NCI-H1048 (cell line): ENCODE measurements at regions not wholly inside any gene's neighbourhood (a gene's known extent, or its start where the extent isn't known, plus 50 kb on each side); places are given as distances from the start of the nearest gene placed in this dataset.
"Not testable (repeated sequence)": the region's sequence is repeated elsewhere in the genome, so short reads cannot be mapped to it uniquely, and the experiment has no call there.

Source experiments
- DNase-seq: peaks from one replicate; lab custom pipeline; 2025; lab: John Stamatoyannopoulos, UW

DNA sequence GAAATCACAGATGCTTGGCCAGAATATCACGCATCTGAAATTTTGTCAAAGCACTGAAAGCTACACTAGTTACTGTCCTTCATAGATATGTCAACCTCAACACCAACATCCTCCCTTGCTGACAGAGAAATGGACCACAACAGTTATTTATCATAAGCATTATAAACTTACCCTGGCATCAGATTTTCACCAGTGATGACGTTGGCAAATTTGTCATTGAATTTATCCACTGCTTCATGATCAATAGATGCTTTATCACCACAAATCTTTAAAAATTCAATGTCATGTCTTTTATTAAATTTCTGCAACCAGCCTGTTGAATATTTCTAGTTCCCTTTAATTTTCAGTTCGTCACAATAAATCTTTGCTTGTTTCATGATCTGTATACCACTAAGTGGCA is 205.7 kb downstream of the GJA1 start:
- DNase-seq: no peak

DNA sequence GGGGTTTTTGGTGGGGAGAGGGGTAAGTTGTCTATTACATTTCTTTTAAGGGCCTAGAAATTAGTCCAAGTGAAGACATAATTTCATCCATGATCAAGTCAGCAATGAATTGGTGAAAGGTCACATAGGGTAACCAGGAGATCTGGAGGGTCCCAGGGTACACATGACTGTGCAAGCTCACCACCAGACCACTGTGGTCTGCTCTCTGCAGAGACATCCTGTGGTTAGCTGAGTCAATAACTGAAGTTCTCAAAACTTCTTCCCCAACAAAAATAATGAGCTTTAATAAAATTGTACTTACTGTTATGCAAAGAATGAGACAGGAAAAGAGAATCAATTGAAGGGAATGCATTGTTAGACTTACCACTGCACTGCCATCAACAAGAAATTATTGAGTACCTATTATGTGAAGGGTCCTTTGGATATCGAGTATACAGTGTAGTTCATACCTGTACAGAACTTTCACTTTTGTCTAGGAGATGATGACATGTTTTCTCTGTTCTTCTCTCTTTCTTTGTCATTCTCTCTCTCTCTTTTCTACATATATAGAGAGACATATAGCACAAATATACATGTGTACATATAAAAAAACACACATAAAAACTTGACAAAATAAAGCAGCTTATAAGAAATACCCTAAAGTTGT is 209.8 kb downstream of the GJA1 start:
- DNase-seq: no peak

DNA sequence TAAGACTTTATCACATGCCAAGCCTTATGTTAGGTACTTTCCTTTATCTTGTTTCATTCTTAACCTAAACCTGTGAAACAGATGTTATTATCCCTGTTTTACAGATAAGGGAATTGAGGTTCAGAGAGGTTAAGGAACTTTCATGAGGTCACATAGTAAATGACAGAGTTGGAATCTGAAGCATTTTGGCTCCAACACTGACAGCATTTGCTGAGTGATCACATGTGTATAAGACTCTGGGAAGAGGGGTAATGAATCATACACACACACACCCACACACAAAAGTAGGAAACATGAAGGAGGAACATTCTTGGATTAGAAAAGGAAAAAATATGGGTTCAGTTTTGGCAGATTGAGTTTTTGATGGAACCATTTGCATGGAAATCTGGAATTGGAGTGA is 212.5 kb downstream of the GJA1 start:
- no peak for DNase-seq

DNA sequence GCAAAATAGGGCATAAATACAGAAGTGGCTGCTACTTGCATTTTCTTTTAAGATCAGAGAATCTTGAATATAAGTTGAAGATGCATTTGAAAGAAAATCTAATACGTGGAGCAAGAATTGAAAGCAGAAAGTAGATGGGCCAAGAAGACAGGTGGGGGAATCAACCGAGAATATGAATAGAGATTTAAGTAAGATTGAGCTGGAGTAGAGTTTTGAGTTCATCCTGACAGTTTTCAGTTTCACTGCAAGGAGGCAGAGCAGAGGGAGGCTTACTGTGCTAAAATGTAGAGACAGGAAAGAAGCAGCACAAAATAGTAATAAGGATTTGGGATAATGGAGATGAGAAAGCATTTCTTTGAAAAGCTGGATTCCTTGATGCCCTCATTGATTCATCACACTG is 214.5 kb downstream of the GJA1 start:
- DNase-seq: no peak

DNA sequence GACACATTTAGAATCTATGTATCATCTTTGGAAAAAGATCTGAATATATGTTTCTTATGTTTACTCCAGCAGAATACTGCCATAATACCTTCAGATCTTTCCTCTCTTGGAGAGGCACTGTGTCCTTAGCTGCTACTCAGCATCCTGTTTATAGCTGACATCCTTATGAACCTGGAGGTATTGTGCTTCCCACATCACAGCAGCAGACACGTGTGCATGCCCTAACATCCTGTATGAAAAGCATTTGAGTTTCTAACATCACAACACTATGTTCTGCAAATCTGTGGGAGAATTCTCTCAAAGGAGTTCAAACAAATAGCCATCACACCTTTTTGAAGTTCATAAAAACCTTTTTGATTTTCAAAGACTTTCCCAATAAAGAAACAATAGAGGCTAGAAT is 216.0 kb downstream of the GJA1 start:
- no peak for DNase-seq

DNA sequence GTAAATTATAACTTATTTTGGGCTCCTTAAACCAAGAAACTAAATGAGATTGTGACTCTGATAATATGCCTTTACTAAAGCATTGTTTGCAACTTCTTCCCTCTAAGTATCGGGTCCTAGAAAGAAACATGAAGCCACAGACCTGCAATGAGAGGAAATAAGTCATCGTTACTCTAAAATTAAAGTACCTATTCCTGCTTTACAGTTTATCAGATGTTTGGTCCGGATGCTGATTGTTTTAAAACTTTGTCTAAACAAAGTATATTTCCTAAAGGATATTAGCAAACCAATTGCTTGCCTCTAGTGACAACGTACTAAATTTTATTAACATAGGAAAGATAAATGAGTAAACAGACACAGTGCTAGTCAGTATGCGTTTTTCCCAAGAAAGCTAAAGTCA is 216.8 kb downstream of the GJA1 start:
- no peak for DNase-seq

DNA sequence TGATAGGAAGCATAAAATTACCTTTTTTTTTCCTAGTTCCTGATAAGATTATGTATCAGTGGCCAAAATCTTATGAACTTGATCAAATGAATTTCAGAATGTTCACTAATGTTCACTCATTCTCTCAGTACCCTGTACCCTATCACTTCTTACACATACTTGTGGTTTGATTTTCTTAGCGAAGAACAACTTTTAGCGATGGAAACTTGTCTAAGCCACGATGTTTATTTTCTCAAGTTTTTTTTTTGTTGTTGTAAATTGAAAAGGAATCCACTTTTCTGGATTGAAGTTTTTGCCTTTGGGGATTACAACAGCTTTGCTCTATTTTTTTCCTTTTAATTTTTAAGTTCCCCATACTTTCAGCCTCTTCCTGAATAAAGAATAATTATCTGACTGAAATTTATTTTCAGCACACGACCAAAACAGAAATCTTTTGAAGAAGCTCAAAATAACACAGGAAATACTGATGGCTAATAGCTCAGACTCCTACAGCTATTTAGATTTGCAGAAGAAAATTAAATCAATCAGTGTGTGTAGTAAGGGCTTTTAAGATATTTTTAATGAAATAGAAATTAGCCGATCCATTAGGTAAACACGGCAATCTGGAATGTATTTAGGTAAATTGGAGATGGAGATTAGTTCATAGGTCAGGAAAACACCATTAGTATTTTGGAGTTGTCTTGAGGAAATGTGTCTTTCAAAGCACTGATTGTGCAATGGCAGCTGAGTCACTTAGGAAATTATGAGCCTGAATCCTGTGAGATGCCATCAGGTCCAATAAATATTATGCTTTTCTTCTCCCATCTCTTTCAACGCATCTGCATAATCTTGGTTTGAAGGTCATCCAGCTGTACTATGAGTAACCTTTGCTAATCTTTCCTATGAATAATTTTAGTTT is 217.5 kb downstream of the GJA1 start:
- DNase-seq: no peak

DNA sequence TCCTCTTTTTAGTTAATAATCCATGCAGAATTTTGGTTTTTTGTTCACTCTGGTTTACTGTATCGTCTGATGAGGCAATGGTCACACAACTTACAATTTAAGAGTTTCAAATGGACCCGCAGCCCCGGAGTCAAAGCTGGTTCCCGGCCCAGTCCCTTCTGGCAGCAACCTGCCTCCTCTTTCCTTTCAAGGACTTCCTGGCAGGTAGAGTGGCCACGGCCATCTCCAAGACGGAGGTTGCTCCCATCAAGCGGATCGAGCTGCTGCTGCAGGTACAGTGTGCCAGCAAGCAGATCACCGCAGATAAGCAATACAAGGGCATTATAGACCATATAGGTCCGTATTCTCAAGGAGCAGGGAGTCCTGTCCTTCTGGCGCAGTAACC is 218.2 kb downstream of the GJA1 start:
- DNase-seq: no peak

DNA sequence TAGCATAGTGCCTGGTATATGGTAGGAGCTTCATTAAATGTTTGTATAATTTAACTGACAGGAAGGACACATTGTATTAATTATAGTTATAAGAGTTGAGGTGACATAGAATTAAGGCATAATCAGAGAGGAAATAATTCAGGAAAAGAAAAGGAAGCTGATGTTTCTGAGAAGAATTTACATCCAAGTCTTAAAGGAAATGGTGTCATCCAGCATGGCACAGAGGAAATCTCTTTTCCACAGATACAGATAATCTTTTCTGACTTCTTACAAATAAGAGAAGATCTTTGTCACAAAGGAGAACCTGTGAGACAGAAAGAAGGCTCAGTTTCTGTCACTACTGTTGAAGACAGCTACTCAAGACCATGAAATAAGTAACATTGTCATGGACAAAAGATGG is 222.5 kb downstream of the GJA1 start:
- no peak for DNase-seq

DNA sequence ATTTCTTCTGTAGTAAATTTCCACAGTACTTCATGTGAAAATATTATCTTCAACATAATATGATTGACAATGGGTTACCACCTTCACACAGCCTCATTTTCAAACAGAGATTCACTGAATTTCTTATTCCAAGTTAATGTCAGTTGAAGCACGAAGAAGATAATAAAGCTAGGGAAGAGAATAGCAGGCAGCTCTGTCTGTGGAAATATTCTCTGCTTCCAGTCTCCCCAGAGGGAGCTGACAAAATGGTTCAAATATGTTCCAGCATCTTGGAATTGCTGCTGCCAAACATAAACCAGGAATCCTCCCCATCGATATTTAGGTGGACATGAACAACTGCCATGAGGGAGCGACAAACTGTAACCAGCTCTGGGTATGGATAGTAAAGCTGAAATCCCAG is 224.8 kb downstream of the GJA1 start:
- DNase-seq: no peak

DNA sequence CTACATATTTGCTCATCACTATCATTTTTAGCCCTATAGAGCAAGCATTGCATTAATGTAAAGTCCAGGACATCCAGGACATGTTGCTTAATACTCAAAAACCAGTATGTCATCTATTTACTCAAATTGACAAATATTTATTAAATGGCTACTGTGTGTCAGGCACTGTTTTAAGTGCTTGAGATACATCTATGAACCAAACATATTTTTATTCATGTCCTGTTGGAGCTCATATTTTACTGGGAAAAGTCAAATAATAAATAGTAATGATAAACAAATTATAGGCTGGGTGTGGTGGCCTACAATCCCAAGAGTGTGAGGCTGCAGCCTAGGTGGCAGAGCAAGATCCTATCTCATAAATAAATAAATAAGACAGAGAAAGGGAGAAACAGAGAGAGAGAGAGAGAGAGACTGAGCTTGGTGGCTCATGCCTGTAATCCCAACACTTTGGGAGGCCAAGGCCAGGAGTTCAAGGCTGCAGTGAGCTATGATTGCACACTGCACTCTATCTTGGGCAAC is 227.9 kb downstream of the GJA1 start:
- no peak for DNase-seq

DNA sequence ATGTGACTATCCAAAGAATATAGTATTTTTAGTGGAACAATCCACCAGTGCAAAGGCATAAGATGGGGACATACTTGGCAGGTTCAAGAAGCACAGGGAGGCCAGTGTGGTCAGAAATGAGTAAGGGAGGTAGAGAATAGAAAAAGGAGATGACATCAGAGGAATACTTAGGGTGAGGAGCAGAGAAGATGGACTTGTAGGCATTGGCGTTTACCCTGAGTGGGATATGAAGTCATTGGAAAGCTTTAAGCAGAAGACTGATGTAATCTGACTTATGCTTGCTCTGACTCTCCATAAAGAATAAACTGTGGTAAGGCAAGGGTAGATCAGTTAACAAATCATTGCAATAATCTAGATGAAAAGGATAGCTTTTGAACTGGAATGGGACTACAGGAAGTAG is 228.7 kb downstream of the GJA1 start:
- DNase-seq: no peak

DNA sequence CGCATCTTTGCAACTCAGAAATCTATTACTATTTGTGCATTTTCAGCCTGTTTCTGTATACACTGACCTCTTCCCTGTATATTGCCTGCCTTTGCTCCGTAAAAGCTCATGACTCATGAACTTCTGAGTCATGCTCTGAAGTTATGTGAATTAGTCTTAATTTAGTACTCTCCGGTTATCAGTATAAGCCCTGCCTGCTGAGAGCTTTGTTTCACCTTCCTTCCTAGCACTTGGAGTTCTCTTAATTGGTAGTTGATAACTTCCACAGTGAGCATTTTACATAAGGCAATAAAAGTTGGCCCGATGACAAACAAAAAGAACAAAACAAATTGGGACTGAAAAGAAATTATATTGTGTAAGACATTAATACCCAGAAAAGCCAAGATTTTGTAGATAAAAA is 231.4 kb downstream of the GJA1 start:
- DNase-seq: no peak

DNA sequence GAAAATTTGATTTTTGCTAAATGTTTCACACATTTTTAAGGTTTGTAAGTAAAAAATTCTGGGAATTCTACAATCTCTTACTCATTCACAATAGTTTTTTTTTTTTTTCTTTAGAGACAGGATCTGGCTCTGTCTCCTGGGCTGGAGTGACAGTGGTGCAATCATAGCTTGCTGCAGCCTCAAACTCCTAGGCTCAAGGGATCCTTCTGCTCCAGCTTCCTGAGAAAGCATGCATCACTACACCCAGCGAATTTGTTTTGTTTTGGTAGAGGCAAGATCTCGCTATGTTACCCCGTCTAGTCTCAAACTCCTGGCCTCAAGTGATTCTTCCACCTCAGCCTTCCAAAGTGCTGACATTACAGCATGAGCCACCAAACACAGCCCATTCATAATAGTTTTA is 232.8 kb downstream of the GJA1 start:
- DNase-seq: no peak

DNA sequence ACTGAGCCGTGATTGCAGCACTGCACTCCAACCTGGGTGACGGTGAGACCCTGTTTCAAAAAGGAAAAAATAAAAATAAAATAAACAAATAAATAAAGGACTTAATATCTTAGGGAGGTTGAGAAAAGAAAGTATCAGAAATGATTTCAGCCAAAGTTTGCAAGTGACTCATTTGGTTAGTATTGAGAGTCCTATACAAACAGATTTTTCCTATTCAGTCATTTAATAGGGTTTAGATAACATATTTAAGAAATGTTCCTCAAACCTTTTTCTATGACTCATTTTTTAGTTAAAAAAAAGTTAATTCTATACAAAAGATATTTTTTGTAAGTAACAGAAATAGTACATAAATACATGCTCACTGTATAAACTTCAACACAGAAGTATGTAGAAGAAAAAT is 235.1 kb downstream of the GJA1 start:
- DNase-seq: no peak

DNA sequence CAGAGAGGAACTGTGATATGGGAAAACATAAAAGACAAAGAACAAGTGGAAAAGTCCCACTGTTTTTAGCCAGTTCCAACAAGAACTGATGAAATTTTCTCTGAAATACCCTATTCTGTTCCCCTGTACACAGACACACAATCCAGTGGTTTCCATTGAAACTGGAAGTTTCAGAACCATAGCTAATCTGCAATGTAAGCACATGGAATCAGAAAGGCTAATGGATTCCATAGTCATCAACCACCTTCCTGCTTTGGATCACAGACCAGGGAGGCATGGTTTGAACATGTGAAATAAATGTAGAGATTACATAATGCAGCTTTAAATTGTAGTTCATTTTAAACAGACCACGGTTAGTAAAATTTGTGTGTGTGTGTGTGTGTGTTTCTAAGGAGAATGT is 242.1 kb downstream of the GJA1 start:
- DNase-seq: no peak

DNA sequence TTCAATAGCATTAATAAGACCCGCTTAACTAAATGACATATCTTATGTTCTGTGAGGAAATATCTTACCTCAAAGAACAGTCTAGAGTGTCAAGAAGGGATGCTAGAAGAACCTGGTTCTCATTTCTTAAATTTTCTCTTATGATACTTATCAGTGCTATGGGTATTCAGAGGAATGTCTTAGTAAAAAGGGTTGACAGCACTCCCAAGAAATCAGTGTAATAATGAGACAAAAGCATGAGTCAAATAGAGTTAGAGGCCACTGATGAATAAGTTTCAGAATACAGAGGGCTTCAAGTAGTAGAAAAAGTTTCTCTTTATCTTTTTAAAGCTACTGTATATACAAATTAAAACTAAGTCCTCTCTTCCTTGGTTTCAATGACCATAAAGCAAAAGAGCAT is 242.8 kb downstream of the GJA1 start:
- no peak for DNase-seq

DNA sequence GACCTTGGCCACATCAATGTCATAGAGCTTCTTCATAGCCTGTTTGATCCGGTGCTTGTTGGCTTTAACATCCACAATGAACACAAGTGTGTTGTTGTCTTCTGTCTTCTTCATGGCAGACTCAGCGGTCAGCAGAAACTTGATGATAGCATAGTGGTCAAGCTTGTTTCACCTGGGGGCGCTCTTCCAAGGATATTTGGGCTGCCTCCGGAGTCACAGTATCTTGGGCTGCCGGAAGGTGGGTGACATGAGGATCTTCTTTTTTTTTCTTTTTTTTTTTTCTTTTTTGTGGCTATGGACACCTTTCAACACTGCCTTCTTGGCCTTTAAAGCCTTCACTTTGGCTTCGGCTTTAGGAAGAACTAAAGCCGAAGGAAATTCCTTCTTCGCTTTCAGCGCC is 244.6 kb downstream of the GJA1 start:
- no peak for DNase-seq

DNA sequence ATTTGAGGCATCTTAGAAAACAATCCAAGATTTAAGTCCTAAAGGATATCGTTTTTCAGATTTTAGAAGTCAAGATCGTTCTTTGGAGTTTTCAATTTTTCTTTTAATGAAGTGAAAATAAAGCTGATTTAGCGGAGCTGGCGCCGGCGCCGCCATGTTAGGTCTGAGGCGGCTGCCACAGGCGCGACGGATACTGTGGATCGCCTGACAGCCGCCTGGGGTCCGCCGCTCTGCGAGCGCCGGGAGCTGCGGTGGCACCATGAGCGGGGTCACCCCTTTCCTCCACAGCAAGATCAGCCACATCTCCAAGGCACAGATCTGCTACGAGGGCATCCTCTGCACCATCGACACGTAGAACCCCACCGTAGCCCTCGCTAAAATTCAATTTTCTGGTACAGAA is 247.2 kb downstream of the GJA1 start:
- no peak for DNase-seq

DNA sequence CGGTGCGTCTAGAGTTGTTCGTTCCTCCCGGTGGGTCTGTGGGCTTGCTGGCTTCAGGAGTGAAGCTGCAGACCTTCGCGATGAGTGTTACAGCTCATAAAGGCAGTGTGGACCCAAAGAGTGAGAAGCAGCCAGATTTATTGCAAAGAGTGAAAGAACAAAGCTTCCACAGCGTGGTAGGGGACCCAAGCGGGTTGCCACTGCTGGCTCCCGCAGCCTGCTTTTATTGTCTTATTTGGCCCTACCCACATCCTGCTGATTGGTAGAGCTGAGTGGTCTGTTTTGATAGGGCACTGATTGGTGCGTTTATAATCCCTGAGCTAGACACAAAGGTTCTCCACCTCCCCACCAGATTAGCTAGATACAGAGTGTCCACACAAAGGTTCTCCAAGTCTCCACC is 250.4 kb downstream of the GJA1 start:
- DNase-seq: not testable (repeated sequence)

DNA sequence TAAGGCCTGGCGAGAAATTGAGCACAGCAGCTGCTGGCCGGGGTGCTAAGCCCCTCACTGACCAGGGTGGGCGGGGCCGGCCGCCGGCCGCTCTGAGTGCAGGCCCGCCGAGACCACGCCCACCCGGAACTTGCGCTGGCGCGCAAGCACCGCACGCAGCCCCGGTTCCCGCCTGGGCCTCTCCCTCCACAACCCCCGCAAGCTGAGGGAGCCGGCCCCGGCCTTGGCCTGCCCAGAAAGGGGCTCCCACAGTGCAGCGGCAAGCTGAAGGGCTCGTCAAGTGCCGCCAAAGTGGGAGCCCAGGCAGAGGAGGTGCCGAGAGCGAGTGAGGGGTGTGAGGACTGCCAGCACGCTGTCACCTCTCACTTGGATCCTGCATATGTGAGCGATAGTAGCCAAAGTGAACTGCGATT is 251.2 kb downstream of the GJA1 start:
- no peak for DNase-seq

DNA sequence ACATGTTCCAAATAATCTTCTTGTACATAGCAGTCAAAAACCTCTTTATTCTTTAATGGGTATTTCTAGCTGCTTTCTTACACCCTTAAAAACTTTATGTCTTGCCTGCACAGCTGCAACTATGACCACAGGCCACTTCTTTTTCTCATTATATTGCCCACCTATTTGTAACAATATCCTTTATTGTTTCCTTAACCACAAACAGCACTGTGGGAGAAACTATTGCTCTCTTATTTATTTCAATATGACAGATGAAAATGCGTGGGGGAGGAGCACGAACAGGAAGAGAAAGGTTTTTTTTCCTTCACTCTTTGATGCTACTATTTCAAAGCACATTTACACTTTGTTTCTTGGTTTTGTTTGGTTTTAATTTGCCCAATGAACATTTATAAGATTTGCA is 253.5 kb downstream of the GJA1 start:
- no peak for DNase-seq

DNA sequence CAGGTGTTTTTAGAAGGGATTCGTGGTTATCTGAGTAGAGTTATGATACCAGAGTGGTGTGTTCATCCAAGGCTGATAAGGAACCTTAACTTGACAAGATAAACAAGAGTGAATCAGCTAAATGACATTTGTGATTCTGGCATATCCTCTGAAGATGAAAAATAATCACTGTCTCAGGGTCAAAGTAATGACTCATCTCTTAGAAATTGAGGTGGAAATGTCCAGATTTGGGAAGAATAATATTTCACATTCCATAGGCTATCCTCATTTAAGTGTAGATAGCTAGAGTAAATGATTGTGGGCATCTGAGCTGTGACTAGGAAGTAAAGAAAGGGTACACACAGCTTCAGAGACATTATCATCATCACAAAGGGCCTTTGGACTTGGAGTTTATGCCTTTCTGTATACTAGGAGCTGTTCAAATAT is 255.7 kb downstream of the GJA1 start:
- DNase-seq: no peak

DNA sequence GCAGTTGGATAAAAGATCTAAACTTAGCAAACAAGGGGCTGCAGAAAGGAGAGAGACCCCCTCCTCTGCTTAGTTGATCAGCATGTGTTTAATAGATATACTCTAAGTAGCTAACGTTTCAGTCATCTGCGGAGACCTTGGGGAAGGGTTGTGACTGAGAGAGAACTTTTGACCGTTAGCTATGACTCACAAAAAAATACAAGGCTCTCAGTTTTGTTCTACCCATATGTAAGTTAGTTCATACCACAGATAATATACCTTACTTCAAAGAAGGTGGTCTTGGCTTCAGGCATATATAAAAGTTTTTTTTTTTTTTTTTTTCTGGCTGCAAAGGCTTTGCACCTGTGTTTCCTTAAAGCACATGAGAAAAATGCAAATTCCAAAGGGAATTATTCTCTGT is 258.9 kb downstream of the GJA1 start:
- DNase-seq: no peak
